Stimulated activated memory B cell treated with anti-CD40 and anti-IgM and Interleukin-4, amounts not matched to agents 10 μg/mL and 1 μg/mL and 100 μg/mL, for 72 hours (primary cell): ENCODE measurements at regions not wholly inside any gene's neighbourhood (a gene's known extent, or its start where the extent isn't known, plus 50 kb on each side); places are given as distances from the start of the nearest gene placed in this dataset.
A peak's percentile ranks its signal among the peaks of the same experiment; 100 is the strongest.

Source experiments
- ATAC-seq: fragments of 150-1000 bp; cut with Tn5 transposase; 2 replicates; pipeline ENCODE4 v1.10.0; 2021
- H3K27ac Mint-ChIP-seq: one replicate; pipeline ENCODE4 v1.8.0; 2022; ENCODE audit warnings: mild to moderate bottlenecking, mixed read lengths
- H3K27me3 Mint-ChIP-seq: one replicate; pipeline ENCODE4 v1.8.0; 2022; ENCODE audit warnings: mixed read lengths
- H3K36me3 Mint-ChIP-seq: one replicate; pipeline ENCODE4 v1.8.0; 2022; ENCODE audit warnings: mixed read lengths
- H3K4me1 Mint-ChIP-seq: one replicate; pipeline ENCODE4 v1.8.0; 2022; ENCODE audit warnings: mixed read lengths
- H3K4me3 Mint-ChIP-seq: one replicate; pipeline ENCODE4 v1.8.0; 2022; ENCODE audit warnings: mild to moderate bottlenecking, moderate library complexity, mixed read lengths
- H3K9me3 Mint-ChIP-seq: one replicate; pipeline ENCODE4 v1.8.0; 2022; ENCODE audit warnings: mixed read lengths

GRCh38 chr11:131204765-131205380 lies 165.5 kb upstream of the NTM start:
- peak; percentile 4 for ATAC-seq
- no peaks in the 10 kb centered on the region for H3K27me3 Mint-ChIP-seq
- H3K4me1 Mint-ChIP-seq: no peaks in the 10 kb centered on the region
- H3K4me3 Mint-ChIP-seq: no peak overlapping the region
- no peaks in the 10 kb centered on the region for H3K36me3 Mint-ChIP-seq
- peaks cover 2% of the 10 kb centered on the region for H3K9me3 Mint-ChIP-seq
- H3K27ac Mint-ChIP-seq: no peak overlapping the region

GRCh38 chr11:131206671-131207070 lies 163.7 kb upstream of the NTM start:
- Mint-ChIP-seq H3K4me3 (no peak overlapping the region), H3K27ac (no peak overlapping the region), H3K9me3 (peaks cover 6% of the 10 kb centered on the region), H3K4me1 (no peaks in the 10 kb centered on the region), H3K27me3 (no peaks in the 10 kb centered on the region), H3K36me3 (no peaks in the 10 kb centered on the region)
- ATAC-seq: no peak

- no peaks in the 10 kb centered on the region for H3K36me3 Mint-ChIP-seq
- H3K4me3 Mint-ChIP-seq: no peak overlapping the region
- H3K4me1 Mint-ChIP-seq: no peaks in the 10 kb centered on the region
- no peaks in the 10 kb centered on the region for H3K27me3 Mint-ChIP-seq
- H3K27ac Mint-ChIP-seq: no peak overlapping the region
- H3K9me3 Mint-ChIP-seq: peaks cover 6% of the 10 kb centered on the region
- ATAC-seq: no peak
Measured at GRCh38 chr11:131207901-131208300, 162.5 kb upstream of the NTM start.

- Mint-ChIP-seq H3K9me3 (peaks cover 6% of the 10 kb centered on the region), H3K4me3 (no peak overlapping the region), H3K36me3 (no peaks in the 10 kb centered on the region), H3K27me3 (no peaks in the 10 kb centered on the region), H3K27ac (no peak overlapping the region), H3K4me1 (no peaks in the 10 kb centered on the region)
- no peak for ATAC-seq
Measured at GRCh38 chr11:131217313-131218310, 152.8 kb upstream of the NTM start.

GRCh38 chr11:131218542-131218941 lies 151.9 kb upstream of the NTM start:
- Mint-ChIP-seq H3K9me3 (peaks cover 6% of the 10 kb centered on the region), H3K27ac (no peak overlapping the region), H3K4me3 (no peak overlapping the region), H3K36me3 (no peaks in the 10 kb centered on the region), H3K27me3 (no peaks in the 10 kb centered on the region), H3K4me1 (no peaks in the 10 kb centered on the region)
- no peak for ATAC-seq

GRCh38 chr11:131219646-131220045 lies 150.8 kb upstream of the NTM start:
- no peaks in the 10 kb centered on the region for H3K4me1 Mint-ChIP-seq
- H3K27ac Mint-ChIP-seq: no peak overlapping the region
- no peaks in the 10 kb centered on the region for H3K27me3 Mint-ChIP-seq
- no peaks in the 10 kb centered on the region for H3K36me3 Mint-ChIP-seq
- H3K4me3 Mint-ChIP-seq: no peak overlapping the region
- ATAC-seq: no peak
- H3K9me3 Mint-ChIP-seq: peaks cover 8% of the 10 kb centered on the region

GRCh38 chr11:131223198-131223991 lies 147.0 kb upstream of the NTM start:
- ATAC-seq: no peak
- H3K4me3 Mint-ChIP-seq: no peak overlapping the region
- H3K36me3 Mint-ChIP-seq: no peaks in the 10 kb centered on the region
- no peak overlapping the region for H3K27ac Mint-ChIP-seq
- peaks cover 12% of the 10 kb centered on the region for H3K9me3 Mint-ChIP-seq
- no peaks in the 10 kb centered on the region for H3K4me1 Mint-ChIP-seq
- no peaks in the 10 kb centered on the region for H3K27me3 Mint-ChIP-seq

GRCh38 chr11:131228378-131228777 lies 142.0 kb upstream of the NTM start:
- Mint-ChIP-seq H3K36me3 (no peaks in the 10 kb centered on the region), H3K27ac (no peak overlapping the region), H3K4me1 (no peaks in the 10 kb centered on the region), H3K4me3 (no peak overlapping the region), H3K27me3 (no peaks in the 10 kb centered on the region), H3K9me3 (peaks cover 10% of the 10 kb centered on the region)
- no peak for ATAC-seq

GRCh38 chr11:131229221-131229620 lies 141.2 kb upstream of the NTM start:
- Mint-ChIP-seq H3K4me1 (no peaks in the 10 kb centered on the region), H3K36me3 (no peaks in the 10 kb centered on the region), H3K9me3 (peaks cover 10% of the 10 kb centered on the region), H3K27me3 (no peaks in the 10 kb centered on the region), H3K27ac (no peak overlapping the region), H3K4me3 (no peak overlapping the region)
- no peak for ATAC-seq

GRCh38 chr11:131231317-131231940 lies 139.0 kb upstream of the NTM start:
- ATAC-seq: no peak
- Mint-ChIP-seq H3K27me3 (no peaks in the 10 kb centered on the region), H3K27ac (no peak overlapping the region), H3K4me3 (no peak overlapping the region), H3K36me3 (no peaks in the 10 kb centered on the region), H3K4me1 (no peaks in the 10 kb centered on the region), H3K9me3 (peaks cover 4% of the 10 kb centered on the region)

- no peaks in the 10 kb centered on the region for H3K4me1 Mint-ChIP-seq
- no peak for ATAC-seq
- no peaks in the 10 kb centered on the region for H3K36me3 Mint-ChIP-seq
- no peak overlapping the region for H3K27ac Mint-ChIP-seq
- no peak overlapping the region for H3K4me3 Mint-ChIP-seq
- peaks cover 4% of the 10 kb centered on the region for H3K9me3 Mint-ChIP-seq
- no peaks in the 10 kb centered on the region for H3K27me3 Mint-ChIP-seq
Measured at GRCh38 chr11:131232261-131232660, 138.2 kb upstream of the NTM start.

GRCh38 chr11:131234221-131234620 lies 136.2 kb upstream of the NTM start:
- H3K9me3 Mint-ChIP-seq: peaks cover 4% of the 10 kb centered on the region
- no peaks in the 10 kb centered on the region for H3K36me3 Mint-ChIP-seq
- no peaks in the 10 kb centered on the region for H3K27me3 Mint-ChIP-seq
- ATAC-seq: no peak
- no peaks in the 10 kb centered on the region for H3K4me1 Mint-ChIP-seq
- no peak overlapping the region for H3K27ac Mint-ChIP-seq
- no peak overlapping the region for H3K4me3 Mint-ChIP-seq

- ATAC-seq: peak; percentile 32
- H3K4me1 Mint-ChIP-seq: no peaks in the 10 kb centered on the region
- H3K36me3 Mint-ChIP-seq: no peaks in the 10 kb centered on the region
- peaks cover 4% of the 10 kb centered on the region for H3K9me3 Mint-ChIP-seq
- no peak overlapping the region for H3K27ac Mint-ChIP-seq
- no peaks in the 10 kb centered on the region for H3K27me3 Mint-ChIP-seq
- no peak overlapping the region for H3K4me3 Mint-ChIP-seq
Measured at GRCh38 chr11:131235328-131236298, 134.8 kb upstream of the NTM start.

- no peak overlapping the region for H3K4me3 Mint-ChIP-seq
- H3K9me3 Mint-ChIP-seq: peaks cover 5% of the 10 kb centered on the region
- ATAC-seq: no peak
- no peaks in the 10 kb centered on the region for H3K36me3 Mint-ChIP-seq
- H3K27me3 Mint-ChIP-seq: peaks cover under 1% of the 10 kb centered on the region
- H3K4me1 Mint-ChIP-seq: no peaks in the 10 kb centered on the region
- H3K27ac Mint-ChIP-seq: no peak overlapping the region
Measured at GRCh38 chr11:131240421-131240820, 130.0 kb upstream of the NTM start.
